WTC11 (cell line): ENCODE measurements at regions not wholly inside any gene's neighbourhood (a gene's known extent, or its start where the extent isn't known, plus 50 kb on each side); places are given as distances from the start of the nearest gene placed in this dataset.
"Not testable (repeated sequence)": the region's sequence is repeated elsewhere in the genome, so short reads cannot be mapped to it uniquely, and the experiment has no call there.

Source experiments
- ATAC-seq: fragments of 200-7000 bp; cut with Tn5 transposase; 2 replicates; pipeline ENCODE4 v1.10.0; 2021; ENCODE audit warnings: mild to moderate bottlenecking, moderate library complexity
- CTCF ChIA-PET: fragments of 300-600 bp; sonication (Branson Sonifier 250); formaldehyde crosslinking; loops from one replicate; lab custom pipeline; 2021; ENCODE audit warnings: antibody characterized with exemption; lab: Charles Lee
- POLR2A ChIA-PET: fragments of 350-600 bp; sonication (Branson Sonifier 250); formaldehyde crosslinking; loops from one replicate; lab custom pipeline; 2021; ENCODE audit warnings: antibody characterized with exemption; lab: Charles Lee
- DNase-seq: peaks from one replicate; pipeline ENCODE4 v3.0.0; 2021; ENCODE audit warnings: low spot score
- H3K27ac Mint-ChIP-seq: 2 replicates; pipeline ENCODE4 v1.8.0; 2021; ENCODE audit warnings: mixed read lengths
- H3K27me3 Mint-ChIP-seq: 2 replicates; pipeline ENCODE4 v1.8.0; 2021; ENCODE audit warnings: low read depth, mild to moderate bottlenecking, moderate library complexity, mixed read lengths
- H3K36me3 Mint-ChIP-seq: 2 replicates; pipeline ENCODE4 v1.8.0; 2021; ENCODE audit warnings: mixed read lengths
- H3K4me1 Mint-ChIP-seq: 2 replicates; pipeline ENCODE4 v1.8.0; 2022; ENCODE audit warnings: mixed read lengths
- H3K4me3 Mint-ChIP-seq: 2 replicates; pipeline ENCODE4 v1.8.0; 2021; ENCODE audit warnings: mild to moderate bottlenecking, moderate library complexity, mixed read lengths
- H3K9me3 Mint-ChIP-seq: 2 replicates; pipeline ENCODE4 v1.8.0; 2021; ENCODE audit warnings: mixed read lengths
- AR ChIP-seq: fragments of 250-450 bp; sonication (Bioruptor Pico); IDR thresholded peaks from 2 replicates; pipeline ENCODE4 v1.9.0; 2021; ENCODE audit warnings: mild to moderate bottlenecking
- E2F1 ChIP-seq: sonication (generic); formaldehyde crosslinking; IDR thresholded peaks from 2 replicates; pipeline ENCODE4 v1.8.0; 2022; ENCODE audit warnings: mild to moderate bottlenecking, missing genetic modification reagents
- E2F5 ChIP-seq: sonication (generic); formaldehyde crosslinking; IDR thresholded peaks from 2 replicates; pipeline ENCODE4 v1.8.1; 2022; ENCODE audit warnings: mild to moderate bottlenecking, moderate library complexity, missing genetic modification reagents
- FOXK1 ChIP-seq: sonication (generic); formaldehyde crosslinking; IDR thresholded peaks from 2 replicates; pipeline ENCODE4 v1.8.0; 2022; ENCODE audit warnings: mild to moderate bottlenecking, moderate library complexity, missing genetic modification reagents
- GRHL2 ChIP-seq: fragments of 250-450 bp; sonication (Bioruptor Pico); IDR thresholded peaks from 2 replicates; pipeline ENCODE4 v1.8.0; 2022; ENCODE audit warnings: mild to moderate bottlenecking, moderate library complexity; ENCODE audit not compliant: insufficient replicate concordance, severe bottlenecking
- JAZF1 ChIP-seq: fragments of 250-450 bp; sonication (Bioruptor Pico); IDR thresholded peaks from 2 replicates; pipeline ENCODE4 v1.9.0; 2021; ENCODE audit warnings: moderate library complexity, mild to moderate bottlenecking, inconsistent platforms
- KAT7 ChIP-seq: sonication (generic); formaldehyde crosslinking; IDR thresholded peaks from 2 replicates; pipeline ENCODE4 v1.8.1; 2023; ENCODE audit warnings: missing genetic modification reagents, mild to moderate bottlenecking, borderline replicate concordance
- MXD4 ChIP-seq: fragments of 250-450 bp; sonication (Bioruptor Pico); IDR thresholded peaks from 2 replicates; pipeline ENCODE4 v1.8.0; 2021; ENCODE audit warnings: mild to moderate bottlenecking, moderate library complexity, borderline replicate concordance
- MYBL2 ChIP-seq: sonication (generic); formaldehyde crosslinking; IDR thresholded peaks from 2 replicates; pipeline ENCODE4 v1.8.1; 2023; ENCODE audit warnings: mild to moderate bottlenecking, moderate library complexity, missing genetic modification reagents
- NFATC4 ChIP-seq: fragments of 250-450 bp; sonication (Bioruptor Pico); IDR thresholded peaks from 2 replicates; pipeline ENCODE4 v1.9.0; 2021; ENCODE audit warnings: mild to moderate bottlenecking
- NFE2L1 ChIP-seq: sonication (generic); formaldehyde crosslinking; IDR thresholded peaks from 2 replicates; pipeline ENCODE4 v1.8.1; 2023; ENCODE audit warnings: missing genetic modification reagents
- NR3C1 ChIP-seq: sonication (generic); formaldehyde crosslinking; conservative IDR thresholded peaks from 2 replicates; pipeline ENCODE4 v1.8.1; 2023; ENCODE audit warnings: low read depth, mild to moderate bottlenecking, missing genetic modification reagents
- PRDM15 ChIP-seq: sonication (generic); formaldehyde crosslinking; IDR thresholded peaks from 2 replicates; pipeline ENCODE4 v1.8.0; 2022; ENCODE audit warnings: missing genetic modification reagents
- PRRX2 ChIP-seq: fragments of 250-450 bp; sonication (Bioruptor Pico); IDR thresholded peaks from 2 replicates; pipeline ENCODE4 v1.8.0; 2021; ENCODE audit warnings: mild to moderate bottlenecking
- USF2 ChIP-seq: sonication (generic); formaldehyde crosslinking; IDR thresholded peaks from 2 replicates; pipeline ENCODE4 v1.8.1; 2023; ENCODE audit warnings: mild to moderate bottlenecking, missing genetic modification reagents, moderate library complexity
- ZNF121 ChIP-seq: sonication (generic); formaldehyde crosslinking; IDR thresholded peaks from 2 replicates; pipeline ENCODE4 v1.8.0; 2023; ENCODE audit warnings: missing genetic modification reagents
- ZNF425 ChIP-seq: fragments of 250-450 bp; sonication (Bioruptor Pico); conservative IDR thresholded peaks from 2 replicates; pipeline ENCODE4 v1.9.0; 2021; ENCODE audit warnings: mild to moderate bottlenecking
- ZNF512 ChIP-seq: sonication (generic); formaldehyde crosslinking; IDR thresholded peaks from 2 replicates; pipeline ENCODE4 v1.8.1; 2022; ENCODE audit warnings: missing genetic modification reagents, borderline replicate concordance

- TF ChIP-seq NFE2L1 (CRISPR knock-in tag), result no peak
These were observed 135.9 kb upstream of the SGCG start (continued) for GRCh38 chr13:23044906-23045305.

GRCh38 chr13:23050126-23050525, 130.7 kb upstream of the SGCG start:
- TF ChIP-seq NR3C1 (CRISPR knock-in tag), result no peak
- no peak for TF ChIP-seq PRDM15
- TF ChIP-seq AR (CRISPR knock-in tag), result no peak
- TF ChIP-seq E2F1, result no peak
- no peak for TF ChIP-seq ZNF512 (CRISPR knock-in tag)
- no peak for TF ChIP-seq ZNF121 (CRISPR knock-in tag)
- no peak for TF ChIP-seq JAZF1 (CRISPR knock-in tag)
- no peak for TF ChIP-seq KAT7 (CRISPR knock-in tag)
- TF ChIP-seq NFATC4 (CRISPR knock-in tag), result no peak
- TF ChIP-seq GRHL2 (CRISPR knock-in tag), result no peak
- TF ChIP-seq FOXK1 (CRISPR knock-in tag), result no peak
- no peak for TF ChIP-seq PRRX2 (CRISPR knock-in tag)
- TF ChIP-seq E2F5 (CRISPR knock-in tag), result no peak
- TF ChIP-seq MYBL2 (CRISPR knock-in tag), result no peak
- TF ChIP-seq ZNF425 (CRISPR knock-in tag), result no peak
- TF ChIP-seq USF2, result no peak
- TF ChIP-seq MXD4 (CRISPR knock-in tag), result no peak
- POLR2A ChIA-PET, result no interaction called here
- H3K4me1 Mint-ChIP-seq, result peaks cover 6% of the 10 kb centered on the region
- no peak overlapping the region for H3K4me3 Mint-ChIP-seq
- CTCF ChIA-PET, result no interaction called here
- peaks cover 8% of the 10 kb centered on the region; the same call in 1 of the 2 replicates for H3K9me3 Mint-ChIP-seq
- no peaks in the 10 kb centered on the region for H3K36me3 Mint-ChIP-seq
- DNase-seq, result no peak
- no peak for ATAC-seq
- no peak overlapping the region for H3K27ac Mint-ChIP-seq
- no peaks in the 10 kb centered on the region for H3K27me3 Mint-ChIP-seq

GRCh38 chr13:23053711-23054110, 127.1 kb upstream of the SGCG start:
- CTCF ChIA-PET, ATAC-seq, H3K27ac Mint-ChIP-seq, H3K4me1 Mint-ChIP-seq, POLR2A ChIA-PET, H3K9me3 Mint-ChIP-seq, H3K4me3 Mint-ChIP-seq, DNase-seq, H3K27me3 Mint-ChIP-seq, H3K36me3 Mint-ChIP-seq: not testable (repeated sequence)
